GM18873 (cell line): ENCODE measurements at regions not wholly inside any gene's neighbourhood (a gene's known extent, or its start where the extent isn't known, plus 50 kb on each side); places are given as distances from the start of the nearest gene placed in this dataset.
"Not testable (repeated sequence)": the region's sequence is repeated elsewhere in the genome, so short reads cannot be mapped to it uniquely, and the experiment has no call there.

Experiments used
- ATAC-seq: cut with Tn5 transposase; IDR thresholded peaks from one replicate; pipeline ENCODE4 v1.9.1; 2021; ENCODE audit warnings: mild to moderate bottlenecking, moderate library complexity, moderate number of reproducible peaks; ENCODE audit not compliant: unreplicated experiment, low FRiP score

DNA sequence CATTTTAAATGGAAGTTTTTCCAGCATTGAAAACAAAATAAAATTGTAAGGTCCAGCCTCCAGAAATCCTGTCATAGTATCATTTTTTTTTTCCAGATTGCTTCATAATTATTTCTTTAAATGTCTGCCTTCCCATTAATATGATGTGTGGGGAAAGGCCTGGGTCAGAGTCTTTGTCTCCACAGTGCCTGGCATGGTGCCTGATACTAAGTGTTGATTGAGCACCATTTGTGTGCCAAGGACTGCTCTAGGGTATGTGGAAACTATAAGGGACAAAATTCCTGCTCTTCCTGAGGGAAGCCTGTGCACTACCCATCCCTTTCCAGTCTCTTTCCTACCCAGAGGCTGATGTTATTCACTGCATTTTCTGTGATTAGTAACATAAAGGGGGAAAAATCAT, 53.1 kb upstream of the BEND4 start:
- no peak for ATAC-seq

DNA sequence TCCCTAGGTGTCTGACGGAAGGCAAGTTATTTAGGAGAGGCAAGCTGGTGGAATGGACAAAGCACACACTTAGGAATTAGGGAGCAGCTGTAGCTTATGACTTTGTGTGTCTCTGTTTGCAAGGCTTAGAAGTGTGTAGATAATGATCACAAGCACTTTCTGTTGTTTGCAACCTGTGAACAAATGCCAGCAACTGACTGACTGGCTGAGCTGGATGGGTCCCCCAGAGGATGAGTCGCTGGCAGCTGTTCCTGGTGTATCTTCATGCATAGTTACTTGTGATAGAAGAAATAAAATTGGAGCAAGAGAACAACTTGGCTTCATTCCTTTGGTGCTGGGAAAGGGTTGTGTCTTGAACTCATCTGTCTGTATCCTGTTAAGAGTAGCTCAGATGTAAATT, 64.2 kb upstream of the BEND4 start:
- no peak for ATAC-seq

GRCh38 chr4:42225286-42225685, 72.8 kb upstream of the BEND4 start:
- ATAC-seq = no peak

GRCh38 chr4:42234817-42235216, 82.4 kb upstream of the BEND4 start:
- no peak for ATAC-seq

DNA sequence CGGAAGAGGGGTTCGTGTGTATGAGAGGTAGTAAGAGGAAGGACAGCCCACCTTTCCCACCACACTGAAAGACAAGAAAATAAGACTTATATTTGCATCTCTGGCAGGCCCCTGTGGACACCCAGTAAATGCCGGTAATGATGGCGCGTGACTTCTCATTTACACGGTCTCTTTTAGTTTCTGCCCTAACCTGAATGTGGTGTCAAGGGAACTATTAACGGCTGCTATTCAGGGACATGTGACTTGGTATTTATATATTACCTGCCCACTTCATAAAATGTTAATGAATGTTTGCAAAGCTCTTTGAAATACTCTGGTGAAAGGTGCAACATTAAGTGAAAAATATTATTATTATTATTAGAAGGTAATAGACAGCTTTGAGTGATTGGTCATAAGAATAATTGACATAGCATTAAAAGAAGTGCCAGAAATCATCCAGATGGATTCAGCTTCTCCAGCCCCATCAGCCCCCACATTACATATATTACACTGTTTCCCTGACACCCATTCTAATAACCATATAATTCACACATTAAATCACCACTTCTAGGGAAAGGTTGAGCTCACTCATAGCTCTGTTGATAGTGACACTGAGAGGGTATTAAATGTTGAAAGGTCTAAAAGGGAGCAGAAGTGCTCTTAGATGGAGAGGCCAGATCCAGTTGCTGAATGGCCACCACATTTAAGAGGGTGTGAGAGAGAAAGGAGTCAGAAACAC, 83.0 kb upstream of the BEND4 start:
- no peak for ATAC-seq

GRCh38 chr4:42237010-42237409, 84.6 kb upstream of the BEND4 start:
- ATAC-seq = no peak

DNA sequence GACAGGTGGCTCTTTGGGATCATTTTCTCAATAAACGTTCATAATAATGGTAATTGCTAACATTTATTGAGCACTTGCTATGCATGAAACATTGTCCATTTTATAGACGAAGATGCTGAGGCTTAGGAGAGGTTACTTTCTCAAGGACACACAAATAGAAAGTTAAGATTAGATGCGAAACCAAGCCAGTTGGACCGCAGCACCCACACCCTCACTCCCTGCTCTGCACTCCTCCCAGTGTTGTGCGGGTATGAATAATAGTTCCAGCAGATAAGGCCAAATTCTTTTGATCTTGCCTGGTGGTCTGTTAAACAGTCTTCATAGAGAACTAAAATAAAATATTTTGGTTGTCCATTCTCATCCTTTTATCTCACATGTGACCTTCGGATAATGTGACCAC, 85.0 kb upstream of the BEND4 start:
- no peak for ATAC-seq

- ATAC-seq = no peak
Observed at GRCh38 chr4:42248972-42249371, 96.5 kb upstream of the BEND4 start.

DNA sequence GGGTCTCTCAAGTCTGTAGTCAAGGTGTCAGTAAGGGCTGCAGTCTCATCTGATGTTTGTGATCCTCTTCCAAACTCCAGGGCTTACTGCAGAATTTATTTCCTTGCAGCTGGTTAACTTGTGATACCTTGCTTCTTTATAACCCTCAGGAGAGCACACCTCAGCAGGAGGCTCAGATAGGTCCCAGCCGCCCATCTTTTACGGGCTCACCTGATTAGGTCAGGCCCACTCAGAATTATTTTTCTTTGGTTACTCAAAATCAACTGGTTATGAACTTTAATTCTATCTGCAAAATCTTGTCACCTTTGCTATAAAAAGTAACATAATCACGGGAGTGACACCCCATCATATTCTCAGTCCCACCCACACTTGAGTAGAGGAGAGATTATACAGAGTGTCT, 99.9 kb upstream of the BEND4 start:
- ATAC-seq = no peak

DNA sequence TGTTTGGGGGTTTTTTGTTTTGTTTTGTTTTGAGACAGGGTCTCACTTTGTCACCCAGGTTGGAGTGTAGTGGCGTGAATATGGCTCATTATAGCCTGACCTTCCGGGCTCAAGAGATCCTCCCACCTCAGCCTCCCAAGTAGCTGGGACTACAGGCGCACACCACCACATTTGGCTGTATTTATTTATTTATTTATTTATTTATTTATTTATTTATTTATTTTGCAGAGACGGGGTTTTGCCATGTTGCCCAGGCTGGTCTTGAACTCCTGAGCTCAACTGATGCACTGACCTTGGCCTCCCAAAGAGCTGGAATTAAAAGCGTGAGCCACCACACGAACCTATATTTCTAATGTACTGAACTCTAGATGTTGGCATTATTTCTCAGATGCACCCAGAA, 105.2 kb upstream of the BEND4 start:
- ATAC-seq = not testable (repeated sequence)

- ATAC-seq = no peak
Observed at GRCh38 chr4:42262701-42263490, 110.4 kb upstream of the BEND4 start.

GRCh38 chr4:42265782-42266602, 113.5 kb upstream of the BEND4 start:
- ATAC-seq = no peak

DNA sequence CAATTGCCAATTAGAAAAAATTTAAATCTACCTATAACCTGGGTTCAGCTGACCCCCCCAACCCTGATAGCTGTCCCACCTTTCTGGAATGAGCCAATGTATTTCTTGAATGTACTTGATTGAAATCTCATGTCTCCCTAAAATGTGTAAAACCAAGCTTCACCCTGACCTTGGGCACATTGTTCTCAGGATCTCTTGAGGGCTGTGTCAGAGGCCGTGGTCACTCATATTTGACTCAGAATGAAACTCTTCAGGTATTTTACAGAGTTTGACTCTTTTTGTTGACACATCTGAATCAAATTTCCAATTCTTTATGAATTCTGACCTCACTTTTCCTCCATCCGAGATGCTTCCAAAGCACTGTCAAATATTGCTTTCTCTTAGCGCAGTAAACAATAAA, 115.3 kb upstream of the BEND4 start:
- ATAC-seq = no peak

- no peak for ATAC-seq
Observed at GRCh38 chr4:42268824-42269223, 116.4 kb upstream of the BEND4 start.

DNA sequence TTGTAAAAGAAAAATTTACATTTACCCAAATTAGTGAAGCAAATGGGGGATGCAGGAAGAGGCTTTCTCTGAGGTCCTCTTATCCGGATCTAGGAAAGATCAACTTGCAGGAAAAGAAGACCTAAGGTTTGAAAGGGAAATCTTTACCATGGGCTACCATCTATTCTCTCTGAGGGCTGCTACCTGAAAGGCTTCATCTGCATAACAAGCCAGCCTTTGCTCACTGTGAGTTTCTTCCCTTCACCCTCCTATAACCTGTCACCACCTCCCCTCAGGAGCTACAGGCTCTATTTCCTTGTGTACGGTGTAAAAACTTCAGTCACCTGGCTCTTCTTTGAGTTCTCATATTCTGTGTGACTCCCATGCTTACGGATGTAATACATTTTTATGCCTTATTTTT, 118.6 kb upstream of the BEND4 start:
- ATAC-seq = no peak

- ATAC-seq = no peak
Observed at GRCh38 chr4:42277291-42277690, 120.0 kb upstream of the SHISA3 start.

DNA sequence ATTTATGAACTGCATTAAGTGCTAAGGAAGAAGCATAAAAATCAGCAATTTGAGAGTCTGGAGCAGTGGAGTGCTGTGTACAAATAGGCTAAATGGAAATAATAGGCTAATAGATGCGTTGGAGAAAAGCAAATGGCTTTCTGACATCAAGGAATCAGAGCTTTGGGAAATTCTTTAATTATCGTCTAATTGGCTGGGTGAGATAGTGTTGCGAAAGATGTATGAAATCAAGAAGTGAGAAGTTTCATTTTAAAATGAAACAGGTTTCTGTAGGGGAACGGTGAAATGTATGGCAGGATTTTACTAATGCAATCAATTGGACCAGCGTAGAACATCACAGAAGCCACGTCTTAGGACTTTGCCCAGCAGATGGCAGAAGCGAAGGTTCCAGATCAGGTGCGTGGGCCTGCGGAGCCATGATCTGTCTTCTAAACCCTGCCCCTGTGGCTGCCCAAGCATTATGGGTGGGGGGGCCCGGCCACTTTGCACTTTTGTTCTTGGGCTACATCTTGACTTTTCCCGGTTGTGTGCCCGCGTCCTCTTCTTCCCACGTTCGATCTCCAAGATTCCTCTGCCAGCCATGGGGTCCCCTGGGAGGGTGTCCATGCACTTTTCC, 118.5 kb upstream of the SHISA3 start:
- no peak for ATAC-seq

DNA sequence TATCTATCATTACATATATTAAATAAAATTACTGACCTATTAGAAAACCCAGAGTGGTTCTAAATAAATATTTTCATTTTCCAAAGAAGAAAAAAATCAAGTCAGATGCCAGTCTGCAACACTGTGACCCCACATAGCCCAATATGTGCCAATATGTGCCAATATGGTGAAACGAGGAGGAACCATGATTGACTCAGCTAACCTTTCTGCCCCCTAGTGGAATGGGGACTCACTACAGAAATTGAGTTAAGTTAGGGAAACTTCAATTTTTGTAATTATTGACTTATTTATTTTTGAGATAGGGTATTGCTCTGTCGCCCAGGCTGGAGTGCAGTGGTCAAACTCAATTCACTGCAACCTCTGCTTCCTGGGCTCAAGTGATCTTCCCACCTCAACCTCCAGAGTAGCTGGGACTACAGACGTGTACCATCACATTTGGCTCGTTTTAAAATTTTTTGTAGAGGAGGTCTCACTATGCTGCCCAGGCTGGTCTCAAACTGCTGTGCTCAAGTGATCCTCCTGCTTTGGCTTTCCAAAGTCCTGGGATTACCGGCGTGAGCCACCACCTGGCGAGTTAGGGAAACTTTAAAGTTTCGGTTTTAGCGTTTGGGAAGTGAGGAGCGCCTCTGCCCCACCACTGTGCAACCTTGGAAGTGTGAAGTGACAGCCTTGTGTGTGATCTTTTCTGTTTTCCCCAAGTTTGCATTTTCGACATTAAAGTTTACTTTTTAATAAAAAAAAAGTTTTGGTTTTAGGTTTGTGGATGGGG, 116.8 kb upstream of the SHISA3 start:
- no peak for ATAC-seq

DNA sequence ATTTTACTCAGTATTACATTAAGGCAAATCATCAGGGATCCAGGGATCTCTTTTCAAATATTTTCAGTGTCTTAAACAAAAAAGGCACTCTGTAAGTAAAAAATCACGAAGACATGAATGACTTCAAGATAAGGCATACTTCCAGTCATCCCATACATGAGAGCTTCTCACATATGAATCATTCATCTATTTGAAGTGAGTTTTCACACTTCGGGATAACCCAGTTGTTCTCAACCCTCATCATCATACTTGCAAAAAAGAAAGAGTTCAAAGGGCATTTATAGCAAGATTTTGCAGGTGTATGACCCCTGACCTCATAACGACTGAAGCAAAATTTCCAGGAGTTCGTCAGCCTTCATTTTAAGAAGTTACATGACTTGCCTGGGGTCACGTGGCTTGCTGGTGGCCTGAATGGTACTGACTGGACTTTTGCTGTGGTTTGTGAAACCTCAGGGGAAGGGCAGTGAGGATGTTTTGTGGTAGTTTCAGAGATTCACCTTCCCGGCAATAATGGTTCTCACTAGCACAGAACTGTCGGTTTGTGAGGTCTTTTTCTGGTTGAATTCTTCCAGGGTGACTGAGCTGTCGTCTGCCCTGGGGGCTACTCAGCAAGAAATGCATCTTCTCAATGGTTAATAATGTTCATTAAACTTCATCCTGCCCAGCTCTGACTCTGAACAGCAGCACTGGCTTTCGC, 115.8 kb upstream of the SHISA3 start:
- ATAC-seq = peak; percentile 75
